RWPE2 (cell line): ENCODE measurements at regions not wholly inside any gene's neighbourhood (a gene's known extent, or its start where the extent isn't known, plus 50 kb on each side); places are given as distances from the start of the nearest gene placed in this dataset.

Experiments used
- ATAC-seq: fragments of 200-7000 bp; cut with Tn5 transposase; 3 replicates; pipeline ENCODE4 v1.9.1; 2021; ENCODE audit warnings: low read depth
- DNase-seq: peaks from one replicate; pipeline ENCODE4 v3.0.0-alpha.2; 2020; ENCODE audit warnings: low spot score
- H3K27ac ChIP-seq: fragments of 450-650 bp; 2 replicates; pipeline ENCODE4 v1.5.1; 2017; ENCODE audit warnings: mild to moderate bottlenecking; ENCODE audit not compliant: poor library complexity, severe bottlenecking
- H3K27me3 ChIP-seq: fragments of 250-450 bp; sonication (Bioruptor Pico); 2 replicates; pipeline ENCODE4 v1.5.1; 2021; ENCODE audit warnings: mild to moderate bottlenecking, moderate library complexity; ENCODE audit not compliant: insufficient read depth, poor library complexity, severe bottlenecking
- H3K36me3 ChIP-seq: fragments of 250-450 bp; sonication (Bioruptor Pico); 2 replicates; pipeline ENCODE4 v1.5.1; 2020; ENCODE audit warnings: low read depth, mild to moderate bottlenecking, moderate library complexity
- H3K4me1 ChIP-seq: fragments of 250-450 bp; sonication (Bioruptor Pico); 2 replicates; pipeline ENCODE4 v1.5.1; 2021; ENCODE audit warnings: mild to moderate bottlenecking, moderate library complexity; ENCODE audit not compliant: insufficient read depth, poor library complexity, severe bottlenecking
- H3K4me3 ChIP-seq: fragments of 250-450 bp; sonication (Bioruptor Pico); 2 replicates; pipeline ENCODE4 v1.5.1; 2021; ENCODE audit warnings: mild to moderate bottlenecking, moderate library complexity; ENCODE audit not compliant: severe bottlenecking
- H3K9me3 ChIP-seq: fragments of 250-450 bp; sonication (Bioruptor Pico); 2 replicates; pipeline ENCODE4 v1.5.1; 2021; ENCODE audit warnings: mild to moderate bottlenecking, moderate library complexity; ENCODE audit not compliant: severe bottlenecking
- TF ChIP-seq, protein P1 (sequence below): fragments of 450-650 bp; IDR thresholded peaks from one replicate; pipeline ENCODE4 v1.5.1; 2017; ENCODE audit warnings: mild to moderate bottlenecking, moderate library complexity; ENCODE audit not compliant: poor library complexity, severe bottlenecking

DNA sequence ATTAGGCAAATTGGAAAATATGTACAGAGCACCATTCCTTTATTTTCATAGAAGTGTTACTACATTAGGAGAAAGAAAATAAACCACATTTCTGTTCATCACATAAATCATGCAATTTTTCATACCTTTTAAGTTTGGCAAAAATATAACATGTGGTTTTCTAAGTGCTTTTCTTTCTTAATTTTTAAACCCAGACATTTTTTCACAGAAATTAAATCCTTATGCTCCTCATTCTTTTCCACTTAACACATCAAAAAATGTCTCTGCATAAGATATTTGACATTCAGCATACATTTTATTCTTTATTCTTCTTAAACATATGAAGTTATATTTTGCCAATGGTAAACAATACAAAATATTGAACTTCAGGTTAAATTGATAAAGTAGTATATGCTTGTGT is 826.6 kb upstream of the SLIT2 start:
- DNase-seq: no peak
- Histone ChIP-seq H3K4me3 (no peak overlapping the region), H3K27ac (no peak overlapping the region), H3K9me3 (no peaks in the 10 kb centered on the region), H3K4me1 (no peaks in the 10 kb centered on the region), H3K36me3 (no peaks in the 10 kb centered on the region), H3K27me3 (no peaks in the 10 kb centered on the region)
- TF ChIP-seq, protein P1, sequence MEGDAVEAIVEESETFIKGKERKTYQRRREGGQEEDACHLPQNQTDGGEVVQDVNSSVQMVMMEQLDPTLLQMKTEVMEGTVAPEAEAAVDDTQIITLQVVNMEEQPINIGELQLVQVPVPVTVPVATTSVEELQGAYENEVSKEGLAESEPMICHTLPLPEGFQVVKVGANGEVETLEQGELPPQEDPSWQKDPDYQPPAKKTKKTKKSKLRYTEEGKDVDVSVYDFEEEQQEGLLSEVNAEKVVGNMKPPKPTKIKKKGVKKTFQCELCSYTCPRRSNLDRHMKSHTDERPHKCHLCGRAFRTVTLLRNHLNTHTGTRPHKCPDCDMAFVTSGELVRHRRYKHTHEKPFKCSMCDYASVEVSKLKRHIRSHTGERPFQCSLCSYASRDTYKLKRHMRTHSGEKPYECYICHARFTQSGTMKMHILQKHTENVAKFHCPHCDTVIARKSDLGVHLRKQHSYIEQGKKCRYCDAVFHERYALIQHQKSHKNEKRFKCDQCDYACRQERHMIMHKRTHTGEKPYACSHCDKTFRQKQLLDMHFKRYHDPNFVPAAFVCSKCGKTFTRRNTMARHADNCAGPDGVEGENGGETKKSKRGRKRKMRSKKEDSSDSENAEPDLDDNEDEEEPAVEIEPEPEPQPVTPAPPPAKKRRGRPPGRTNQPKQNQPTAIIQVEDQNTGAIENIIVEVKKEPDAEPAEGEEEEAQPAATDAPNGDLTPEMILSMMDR: no peak
- ATAC-seq: no peak

DNA sequence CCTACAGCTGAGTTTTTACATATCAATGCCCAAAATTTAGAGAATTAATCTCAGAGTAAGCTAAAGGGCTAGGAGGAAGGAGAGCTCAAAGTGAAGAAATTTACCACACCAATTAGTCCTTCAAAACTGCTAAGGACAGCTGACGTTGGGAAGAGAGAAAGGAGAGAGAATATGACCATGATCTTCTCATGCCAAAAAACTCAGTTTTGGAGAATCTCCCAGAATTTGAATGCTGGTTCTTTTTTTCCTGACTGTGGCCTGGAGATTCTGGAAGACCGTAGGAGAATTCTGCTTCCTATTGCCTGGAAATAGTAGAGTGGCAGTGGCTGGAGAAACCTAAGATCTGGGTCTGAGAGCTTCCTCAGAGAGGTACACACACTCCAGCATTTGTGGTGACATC is 834.4 kb upstream of the SLIT2 start:
- ATAC-seq: no peak
- DNase-seq: no peak
- Histone ChIP-seq H3K4me3 (no peak overlapping the region), H3K27ac (no peak overlapping the region), H3K36me3 (no peaks in the 10 kb centered on the region), H3K27me3 (no peaks in the 10 kb centered on the region), H3K9me3 (no peaks in the 10 kb centered on the region), H3K4me1 (no peaks in the 10 kb centered on the region)
- TF ChIP-seq, protein P1: no peak

DNA sequence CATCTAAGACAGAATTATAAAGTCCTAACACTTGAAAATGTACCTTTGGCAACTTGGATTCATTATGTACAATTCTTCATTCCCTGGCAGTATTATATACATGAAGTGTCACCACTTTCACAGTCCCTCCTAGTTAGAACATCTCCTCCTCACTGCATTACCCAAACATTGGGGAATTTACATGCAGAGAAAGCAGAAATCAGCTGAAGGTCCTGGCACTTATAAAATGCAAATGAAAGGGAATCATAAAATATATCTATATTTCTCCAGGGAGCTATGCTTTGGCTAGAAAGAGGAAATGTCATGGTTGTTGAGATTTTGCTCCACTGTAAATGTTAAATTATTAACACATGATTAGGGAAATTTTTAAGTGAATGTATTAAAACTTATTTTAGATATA is 835.6 kb upstream of the SLIT2 start:
- ATAC-seq: no peak
- Histone ChIP-seq H3K27ac (no peak overlapping the region), H3K4me3 (no peak overlapping the region), H3K36me3 (no peaks in the 10 kb centered on the region), H3K4me1 (no peaks in the 10 kb centered on the region), H3K9me3 (no peaks in the 10 kb centered on the region), H3K27me3 (no peaks in the 10 kb centered on the region)
- TF ChIP-seq, protein P1: no peak
- no peak for DNase-seq

DNA sequence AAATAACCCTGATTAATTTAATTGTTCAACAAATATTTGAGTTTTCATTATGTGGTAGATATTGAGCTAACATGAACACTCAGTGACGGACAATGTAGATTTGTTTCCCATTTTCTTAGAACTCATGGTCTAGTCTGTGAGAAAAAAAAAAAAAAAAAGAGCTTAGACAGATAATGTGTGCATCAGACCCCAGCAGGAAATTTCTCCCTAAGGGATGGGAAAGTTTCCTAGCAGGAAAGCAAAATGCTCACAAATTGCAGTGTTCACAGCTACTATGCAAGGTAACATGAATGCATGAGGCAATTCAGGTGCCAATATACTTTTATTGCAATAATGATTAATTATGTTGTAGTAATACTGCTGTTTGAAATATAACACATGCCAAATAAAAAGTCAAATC is 843.2 kb upstream of the SLIT2 start:
- H3K36me3 ChIP-seq: no peaks in the 10 kb centered on the region
- DNase-seq: no peak
- H3K9me3 ChIP-seq: no peaks in the 10 kb centered on the region
- no peak overlapping the region for H3K27ac ChIP-seq
- no peaks in the 10 kb centered on the region for H3K27me3 ChIP-seq
- TF ChIP-seq, protein P1: no peak
- H3K4me3 ChIP-seq: no peak overlapping the region
- ATAC-seq: no peak
- no peaks in the 10 kb centered on the region for H3K4me1 ChIP-seq

DNA sequence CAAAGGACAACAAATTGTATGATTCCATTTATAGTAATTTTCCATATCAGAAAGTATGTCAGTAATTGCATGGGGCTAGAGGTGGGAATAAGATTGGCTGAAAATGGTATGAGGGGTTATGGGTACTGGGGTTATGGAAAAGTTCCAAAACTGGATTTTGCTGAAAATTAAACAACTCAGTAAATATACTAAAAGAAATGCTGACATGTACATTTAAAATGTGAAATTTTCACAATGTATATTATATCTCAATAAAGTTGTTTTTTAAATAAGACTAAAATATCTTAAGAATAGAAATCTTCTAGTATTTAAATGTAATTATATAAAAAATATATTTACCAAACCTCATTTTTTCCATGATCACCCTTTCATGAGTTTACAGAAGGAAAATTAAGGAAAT is 844.9 kb upstream of the SLIT2 start:
- TF ChIP-seq, protein P1: no peak
- Histone ChIP-seq H3K9me3 (no peaks in the 10 kb centered on the region), H3K27ac (no peak overlapping the region), H3K36me3 (no peaks in the 10 kb centered on the region), H3K4me3 (no peak overlapping the region), H3K4me1 (no peaks in the 10 kb centered on the region), H3K27me3 (no peaks in the 10 kb centered on the region)
- DNase-seq: no peak
- ATAC-seq: no peak
